CD8-positive, alpha-beta memory T cell (primary cell): ENCODE measurements at regions not wholly inside any gene's neighbourhood (a gene's known extent, or its start where the extent isn't known, plus 50 kb on each side); places are given as distances from the start of the nearest gene placed in this dataset.
A peak's percentile ranks its signal among the peaks of the same experiment; 100 is the strongest.

ENCODE experiments used
- CTCF ChIA-PET: fragments of 350-600 bp; sonication (Branson Sonifier 250); formaldehyde crosslinking; loops from one replicate; lab custom pipeline; 2021; ENCODE audit warnings: antibody characterized with exemption; lab: Charles Lee
- POLR2A ChIA-PET: fragments of 350-600 bp; sonication (Branson Sonifier 250); formaldehyde crosslinking; loops from one replicate; lab custom pipeline; 2021; ENCODE audit warnings: antibody characterized with exemption; lab: Charles Lee
- DNase-seq, 5 donors: peaks; one replicate each; pipeline versions ENCODE4 v3.0.0 to v3.0.0-alpha.2; 2020 to 2022; ENCODE audit warnings: mixed read lengths in 1 of 5
- H3K27ac ChIP-seq: one replicate; pipeline ENCODE4 v1.7.0; 2013; ENCODE audit warnings: low read depth, mild to moderate bottlenecking, low read length, moderate library complexity
- H3K27me3 ChIP-seq: 2 replicates; pipeline ENCODE4 v1.7.0; 2013; ENCODE audit warnings: low read length, mild to moderate bottlenecking; ENCODE audit not compliant: insufficient read depth, poor library complexity, severe bottlenecking
- H3K36me3 ChIP-seq: 2 replicates; pipeline ENCODE4 v1.7.0; 2013; ENCODE audit warnings: mild to moderate bottlenecking, low read length, moderate library complexity; ENCODE audit not compliant: insufficient read depth
- H3K4me1 ChIP-seq: 2 replicates; pipeline ENCODE4 v1.7.0; 2013; ENCODE audit warnings: mild to moderate bottlenecking, low read length, moderate library complexity; ENCODE audit not compliant: insufficient read depth
- H3K4me3 ChIP-seq: 2 replicates; pipeline ENCODE4 v1.7.0; 2013; ENCODE audit warnings: mild to moderate bottlenecking, low read length
- H3K9me3 ChIP-seq: 2 replicates; pipeline ENCODE4 v1.7.0; 2013; ENCODE audit warnings: mild to moderate bottlenecking, low read length
- H3K27ac Mint-ChIP-seq, 8 donors: one replicate each; pipeline ENCODE4 v1.8.0; 2020 to 2021; ENCODE audit warnings: mixed read lengths in 8 of 8, mild to moderate bottlenecking in 6 of 8, inconsistent platforms in 3 of 8, moderate library complexity in 3 of 8
- H3K27me3 Mint-ChIP-seq, 2 donors: one replicate each; pipeline ENCODE4 v1.8.0; 2020 to 2021; ENCODE audit warnings: mixed read lengths in 2 of 2, mild to moderate bottlenecking in 1 of 2, moderate library complexity in 1 of 2
- H3K36me3 Mint-ChIP-seq, 3 donors: one replicate each; pipeline ENCODE4 v1.8.0; 2020 to 2021; ENCODE audit warnings: mixed read lengths in 3 of 3, inconsistent platforms in 1 of 3, mild to moderate bottlenecking in 1 of 3
- H3K4me1 Mint-ChIP-seq, 3 donors: one replicate each; pipeline ENCODE4 v1.8.0; 2020 to 2021; ENCODE audit warnings: mixed read lengths in 3 of 3, inconsistent platforms in 1 of 3, mild to moderate bottlenecking in 1 of 3
- H3K4me3 Mint-ChIP-seq, 7 donors: one replicate each; pipeline ENCODE4 v1.8.0; 2020 to 2021; ENCODE audit warnings: mixed read lengths in 7 of 7, mild to moderate bottlenecking in 6 of 7, moderate library complexity in 4 of 7, inconsistent platforms in 2 of 7
- H3K9me3 Mint-ChIP-seq, 5 donors: one replicate each; pipeline ENCODE4 v1.8.0; 2020 to 2022; ENCODE audit warnings: mixed read lengths in 5 of 5, mild to moderate bottlenecking in 3 of 5, moderate library complexity in 2 of 5, inconsistent platforms in 1 of 5

GRCh38 chrX:139125916-139126315 lies 404.6 kb upstream of the F9 start:
- H3K27me3 ChIP-seq = no peaks in the 10 kb centered on the region
- no peak overlapping the region for H3K4me3 ChIP-seq
- no peaks in the 10 kb centered on the region for H3K4me1 Mint-ChIP-seq
- H3K27me3 Mint-ChIP-seq = peaks cover 0 to 5% of the 10 kb centered on the region in 2 donors
- no peak for DNase-seq
- no peak overlapping the region for H3K27ac Mint-ChIP-seq
- H3K4me3 Mint-ChIP-seq = no peak overlapping the region
- H3K36me3 Mint-ChIP-seq = no peaks in the 10 kb centered on the region
- no peaks in the 10 kb centered on the region for H3K9me3 ChIP-seq
- no peaks in the 10 kb centered on the region for H3K4me1 ChIP-seq
- ChIA-PET CTCF (no interaction called here), POLR2A (no interaction called here)
- H3K36me3 ChIP-seq = no peaks in the 10 kb centered on the region
- no peaks in the 10 kb centered on the region for H3K9me3 Mint-ChIP-seq
- no peak overlapping the region for H3K27ac ChIP-seq

DNA sequence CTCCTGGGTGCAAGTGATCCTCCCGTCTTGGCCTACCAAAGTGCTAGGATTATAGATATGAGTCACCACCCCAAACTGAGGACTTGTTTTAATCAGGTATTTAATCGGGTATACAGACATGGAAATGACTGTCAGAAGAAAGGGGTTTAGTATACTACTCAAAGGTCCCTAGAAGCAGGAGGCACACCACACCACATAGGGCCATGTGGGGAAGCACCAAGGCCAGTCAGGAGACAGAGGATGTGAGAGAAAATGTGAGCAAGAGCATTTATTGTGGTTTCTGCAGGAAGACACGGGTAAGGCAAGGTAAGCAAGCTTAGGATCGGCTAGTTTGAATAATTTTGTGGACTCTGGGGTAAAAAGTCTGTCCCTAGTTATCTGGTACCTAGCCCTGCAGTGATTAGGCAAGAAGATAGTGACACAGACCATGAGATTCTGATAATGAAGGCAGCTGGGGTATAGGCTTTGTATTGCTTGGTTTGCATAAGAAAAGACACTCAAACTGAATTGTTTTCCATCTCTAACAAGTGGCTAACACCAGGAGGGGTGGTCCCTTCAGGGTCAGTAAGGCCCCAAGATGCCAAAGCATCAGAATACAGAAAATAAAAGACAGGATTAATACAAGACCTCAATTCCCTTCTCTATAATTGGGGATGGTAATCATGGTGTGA lies 408.8 kb upstream of the F9 start:
- H3K4me3 Mint-ChIP-seq = no peak overlapping the region
- no peak overlapping the region for H3K27ac ChIP-seq
- no peaks in the 10 kb centered on the region for H3K9me3 ChIP-seq
- H3K27me3 Mint-ChIP-seq = peaks cover 0 to 5% of the 10 kb centered on the region in 2 donors
- H3K36me3 ChIP-seq = no peaks in the 10 kb centered on the region
- POLR2A ChIA-PET = no interaction called here
- H3K4me3 ChIP-seq = no peak overlapping the region
- H3K9me3 Mint-ChIP-seq = no peaks in the 10 kb centered on the region
- H3K4me1 ChIP-seq = no peaks in the 10 kb centered on the region
- CTCF ChIA-PET = no interaction called here
- H3K27me3 ChIP-seq = no peaks in the 10 kb centered on the region
- H3K4me1 Mint-ChIP-seq = no peaks in the 10 kb centered on the region
- H3K27ac Mint-ChIP-seq = no peak overlapping the region
- no peak for DNase-seq
- H3K36me3 Mint-ChIP-seq = no peaks in the 10 kb centered on the region

DNA sequence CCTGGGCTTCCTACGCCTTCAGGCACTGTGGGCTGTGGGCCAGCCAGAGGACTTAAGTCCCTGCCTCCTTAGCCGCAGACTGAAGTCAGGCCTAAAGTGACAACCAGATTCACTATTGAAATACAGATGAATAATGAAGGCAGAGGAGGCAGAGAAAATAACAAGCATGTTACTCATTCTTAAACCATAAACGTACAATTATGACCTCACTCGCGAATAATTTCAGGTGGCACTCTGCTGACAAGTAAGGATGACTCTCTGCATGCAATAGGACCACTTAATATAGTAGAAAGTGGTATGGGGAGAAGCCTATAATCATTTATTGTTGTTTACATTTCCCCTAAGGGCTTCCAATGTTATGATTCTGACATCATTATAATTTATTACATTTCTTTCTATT lies 409.2 kb upstream of the FGF13 start:
- H3K36me3 ChIP-seq = no peaks in the 10 kb centered on the region
- no peak overlapping the region for H3K27ac Mint-ChIP-seq
- no peaks in the 10 kb centered on the region for H3K27me3 ChIP-seq
- ChIA-PET CTCF (no interaction called here), POLR2A (no interaction called here)
- DNase-seq = no peak
- H3K4me1 ChIP-seq = no peaks in the 10 kb centered on the region
- H3K9me3 Mint-ChIP-seq = no peaks in the 10 kb centered on the region
- H3K36me3 Mint-ChIP-seq = no peaks in the 10 kb centered on the region
- no peaks in the 10 kb centered on the region for H3K9me3 ChIP-seq
- H3K27ac ChIP-seq = no peak overlapping the region
- no peak overlapping the region for H3K4me3 ChIP-seq
- no peaks in the 10 kb centered on the region for H3K4me1 Mint-ChIP-seq
- H3K27me3 Mint-ChIP-seq = peaks cover 0 to 6% of the 10 kb centered on the region in 2 donors
- no peak overlapping the region for H3K4me3 Mint-ChIP-seq

DNA sequence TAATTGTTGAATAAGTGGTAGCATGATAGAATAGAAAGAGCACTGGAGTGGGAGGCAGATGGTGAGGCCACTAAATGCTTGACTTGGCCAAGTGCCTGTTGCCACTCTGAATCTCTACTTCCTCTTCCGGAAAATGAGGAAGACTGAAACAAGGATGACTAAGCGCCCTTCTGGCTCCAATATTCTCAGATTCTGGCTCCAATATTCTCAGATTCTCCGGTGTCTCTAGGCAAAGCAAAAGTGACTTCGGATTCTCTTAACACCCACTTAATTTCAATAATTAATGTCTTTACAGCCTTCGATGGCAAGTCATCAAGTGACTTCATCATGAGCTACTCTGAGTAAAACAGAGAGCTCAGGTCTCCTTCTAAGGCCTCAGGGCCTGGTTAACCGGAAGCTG lies 402.2 kb upstream of the FGF13 start:
- no peaks in the 10 kb centered on the region for H3K9me3 Mint-ChIP-seq
- H3K4me1 ChIP-seq = no peaks in the 10 kb centered on the region
- H3K27ac Mint-ChIP-seq = no peak overlapping the region
- no peaks in the 10 kb centered on the region for H3K9me3 ChIP-seq
- H3K27ac ChIP-seq = no peak overlapping the region
- H3K4me3 Mint-ChIP-seq = no peak overlapping the region
- no peaks in the 10 kb centered on the region for H3K27me3 ChIP-seq
- no peaks in the 10 kb centered on the region for H3K36me3 Mint-ChIP-seq
- DNase-seq = no peak
- peaks cover 0 to 7% of the 10 kb centered on the region in 2 donors for H3K27me3 Mint-ChIP-seq
- H3K36me3 ChIP-seq = no peaks in the 10 kb centered on the region
- ChIA-PET POLR2A (no interaction called here), CTCF (no interaction called here)
- H3K4me3 ChIP-seq = no peak overlapping the region
- no peaks in the 10 kb centered on the region for H3K4me1 Mint-ChIP-seq

DNA sequence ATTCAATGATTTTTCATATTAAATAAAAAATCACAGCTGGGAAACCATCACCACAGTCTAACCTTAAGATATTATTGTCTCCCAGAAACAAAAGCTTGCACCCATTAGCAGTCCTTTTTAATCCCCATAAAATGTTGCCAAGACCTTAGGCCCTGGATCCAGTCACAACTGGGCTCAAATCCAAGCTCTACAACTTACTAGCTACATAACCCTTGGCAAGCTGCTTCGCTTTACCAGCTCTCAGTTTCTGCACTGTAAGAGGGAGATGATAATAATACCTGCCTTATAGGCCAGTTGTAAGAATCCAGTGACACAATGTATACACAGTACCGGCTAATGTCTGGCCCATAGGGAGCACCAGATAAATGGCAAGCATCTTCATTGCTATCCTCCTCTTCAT lies 400.9 kb upstream of the FGF13 start:
- CTCF ChIA-PET = no interaction called here
- Histone ChIP-seq H3K4me1 (no peaks in the 10 kb centered on the region), H3K27me3 (no peaks in the 10 kb centered on the region), H3K9me3 (no peaks in the 10 kb centered on the region), H3K27ac (no peak overlapping the region), H3K36me3 (no peaks in the 10 kb centered on the region), H3K4me3 (no peak overlapping the region)
- Mint-ChIP-seq H3K27me3 (peaks cover 0 to 7% of the 10 kb centered on the region in 2 donors), H3K4me3 (no peak overlapping the region), H3K4me1 (no peaks in the 10 kb centered on the region), H3K9me3 (no peaks in the 10 kb centered on the region), H3K27ac (no peak overlapping the region), H3K36me3 (no peaks in the 10 kb centered on the region)
- POLR2A ChIA-PET = no interaction called here
- DNase-seq = no peak

DNA sequence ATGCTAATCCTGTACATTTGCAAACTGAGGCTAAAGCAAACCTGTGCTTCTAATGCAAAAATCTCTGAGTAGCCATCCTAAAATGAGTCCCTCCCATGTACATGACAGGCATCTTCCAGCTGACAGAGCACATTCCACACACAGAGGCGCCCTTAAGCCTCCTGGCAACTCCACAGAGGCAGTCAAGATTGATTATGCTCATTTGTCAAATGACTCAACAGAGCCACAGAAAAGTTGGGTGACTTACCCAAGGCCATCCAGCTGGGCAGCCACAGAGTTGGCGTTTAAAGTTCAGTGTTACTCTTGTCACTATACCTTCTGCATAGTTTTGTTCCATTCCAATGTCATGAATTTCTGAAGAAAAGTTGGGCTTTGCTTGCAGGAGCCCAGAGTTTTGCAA lies 394.6 kb upstream of the FGF13 start:
- Mint-ChIP-seq H3K9me3 (no peaks in the 10 kb centered on the region), H3K4me1 (no peaks in the 10 kb centered on the region), H3K27ac (peak overlapping the region in 1 of 8 donors; percentile 11), H3K27me3 (peaks cover 0 to 3% of the 10 kb centered on the region in 2 donors), H3K4me3 (no peak overlapping the region), H3K36me3 (no peaks in the 10 kb centered on the region)
- DNase-seq = no peak
- Histone ChIP-seq H3K27me3 (no peaks in the 10 kb centered on the region), H3K9me3 (no peaks in the 10 kb centered on the region), H3K4me3 (no peak overlapping the region), H3K27ac (no peak overlapping the region), H3K36me3 (no peaks in the 10 kb centered on the region), H3K4me1 (no peaks in the 10 kb centered on the region)
- ChIA-PET CTCF (no interaction called here), POLR2A (no interaction called here)

- Histone ChIP-seq H3K4me1 (no peaks in the 10 kb centered on the region), H3K4me3 (no peak overlapping the region), H3K27ac (no peak overlapping the region), H3K27me3 (no peaks in the 10 kb centered on the region), H3K9me3 (no peaks in the 10 kb centered on the region), H3K36me3 (no peaks in the 10 kb centered on the region)
- Mint-ChIP-seq H3K36me3 (no peaks in the 10 kb centered on the region), H3K27ac (no peak overlapping the region), H3K4me1 (no peaks in the 10 kb centered on the region), H3K9me3 (peaks cover 0 to 2% (median 0%) of the 10 kb centered on the region in 5 donors), H3K27me3 (no peaks in the 10 kb centered on the region), H3K4me3 (no peak overlapping the region)
- no peak for DNase-seq
- ChIA-PET CTCF (no interaction called here), POLR2A (no interaction called here)
These were observed 383.4 kb upstream of the FGF13 start for GRCh38 chrX:139094671-139095592.

DNA sequence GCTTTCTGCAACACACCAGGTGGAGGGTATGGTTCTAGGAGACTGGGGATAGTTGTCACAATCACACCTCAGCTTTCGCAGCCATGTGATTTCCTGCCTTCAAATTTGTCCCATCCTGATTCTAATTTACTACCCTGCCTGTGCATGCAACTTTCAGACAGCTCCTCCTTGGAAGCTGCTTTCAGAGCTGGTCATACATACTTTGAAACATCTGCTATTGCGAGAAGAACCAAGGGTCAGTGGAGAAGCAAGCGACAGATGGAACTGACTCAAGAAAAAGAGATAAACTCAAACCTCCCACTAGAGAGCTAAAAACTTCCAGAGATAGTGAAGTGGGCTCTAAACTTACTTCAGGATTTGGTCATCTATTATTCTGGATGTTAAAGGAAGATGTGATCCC lies 381.7 kb upstream of the FGF13 start:
- no peaks in the 10 kb centered on the region for H3K36me3 ChIP-seq
- no peak overlapping the region for H3K4me3 ChIP-seq
- ChIA-PET POLR2A (no interaction called here), CTCF (no interaction called here)
- no peak overlapping the region for H3K27ac ChIP-seq
- H3K27me3 ChIP-seq = no peaks in the 10 kb centered on the region
- Mint-ChIP-seq H3K9me3 (peaks cover 0 to under 1% (median 0%) of the 10 kb centered on the region in 5 donors), H3K36me3 (no peaks in the 10 kb centered on the region), H3K27me3 (no peaks in the 10 kb centered on the region), H3K27ac (no peak overlapping the region), H3K4me1 (no peaks in the 10 kb centered on the region), H3K4me3 (no peak overlapping the region)
- H3K4me1 ChIP-seq = no peaks in the 10 kb centered on the region
- no peak for DNase-seq
- no peaks in the 10 kb centered on the region for H3K9me3 ChIP-seq
